DOHH2 (cell line): ENCODE measurements at regions not wholly inside any gene's neighbourhood (a gene's known extent, or its start where the extent isn't known, plus 50 kb on each side); places are given as distances from the start of the nearest gene placed in this dataset.

Experiments
- EZH2phosphoT487 ChIP-seq: fragments of 200-600 bp; sonication (generic); IDR thresholded peaks from 2 replicates; pipeline ENCODE4 v1.6.1; 2017; ENCODE audit warnings: borderline replicate concordance, mild to moderate bottlenecking, antibody characterized with exemption, low read length, moderate library complexity, mixed read lengths
- TF ChIP-seq, protein P1 (sequence below): fragments of 200-600 bp; sonication (generic); IDR thresholded peaks from one replicate; pipeline ENCODE4 v1.5.1; 2014; ENCODE audit warnings: antibody characterized with exemption, mild to moderate bottlenecking, low read depth, low read length; ENCODE audit not compliant: poor library complexity, severe bottlenecking

- TF ChIP-seq, protein P1, sequence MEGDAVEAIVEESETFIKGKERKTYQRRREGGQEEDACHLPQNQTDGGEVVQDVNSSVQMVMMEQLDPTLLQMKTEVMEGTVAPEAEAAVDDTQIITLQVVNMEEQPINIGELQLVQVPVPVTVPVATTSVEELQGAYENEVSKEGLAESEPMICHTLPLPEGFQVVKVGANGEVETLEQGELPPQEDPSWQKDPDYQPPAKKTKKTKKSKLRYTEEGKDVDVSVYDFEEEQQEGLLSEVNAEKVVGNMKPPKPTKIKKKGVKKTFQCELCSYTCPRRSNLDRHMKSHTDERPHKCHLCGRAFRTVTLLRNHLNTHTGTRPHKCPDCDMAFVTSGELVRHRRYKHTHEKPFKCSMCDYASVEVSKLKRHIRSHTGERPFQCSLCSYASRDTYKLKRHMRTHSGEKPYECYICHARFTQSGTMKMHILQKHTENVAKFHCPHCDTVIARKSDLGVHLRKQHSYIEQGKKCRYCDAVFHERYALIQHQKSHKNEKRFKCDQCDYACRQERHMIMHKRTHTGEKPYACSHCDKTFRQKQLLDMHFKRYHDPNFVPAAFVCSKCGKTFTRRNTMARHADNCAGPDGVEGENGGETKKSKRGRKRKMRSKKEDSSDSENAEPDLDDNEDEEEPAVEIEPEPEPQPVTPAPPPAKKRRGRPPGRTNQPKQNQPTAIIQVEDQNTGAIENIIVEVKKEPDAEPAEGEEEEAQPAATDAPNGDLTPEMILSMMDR: no peak
- TF ChIP-seq EZH2phosphoT487: no peak
Measured at GRCh38 chr20:11091511-11091910, 417.7 kb upstream of the JAG1 start.
